H1 (cell line): ENCODE measurements at regions not wholly inside any gene's neighbourhood (a gene's known extent, or its start where the extent isn't known, plus 50 kb on each side); places are given as distances from the start of the nearest gene placed in this dataset.

Experiments used
- CTCF ChIA-PET: fragments of 300-600 bp; sonication (Branson Sonifier 250); formaldehyde crosslinking; loops from one replicate; lab custom pipeline; 2021; ENCODE audit not compliant: partially characterized antibody; lab: Charles Lee
- POLR2A ChIA-PET: fragments of 300-600 bp; sonication (Branson Sonifier 250); formaldehyde crosslinking; loops from one replicate; lab custom pipeline; 2021; ENCODE audit warnings: inconsistent platforms; ENCODE audit not compliant: partially characterized antibody; lab: Charles Lee
- DNase-seq, 2 experiments: peaks; one replicate each; pipeline versions ENCODE4 v3.0.0 to v3.0.0-alpha.2; 2010 to 2022; ENCODE audit warnings: low spot score in 2 of 2, low read depth in 1 of 2, mixed read lengths in 1 of 2
- FAIRE-seq: peaks from 2 replicates; lab custom pipeline; 2011; peaks lifted over from hg19 to GRCh38; lab: Jason Lieb, UNC
- H2AFZ ChIP-seq: 2 replicates; pipeline ENCODE4 v1.8.1; 2012; ENCODE audit warnings: low read length, inconsistent platforms
- H2AK5ac ChIP-seq: 2 replicates; pipeline ENCODE4 v1.6.1; 2013; ENCODE audit warnings: low read depth, low read length
- H2BK120ac ChIP-seq: replicated peaks from 2 replicates; pipeline ENCODE3; 2013; ENCODE audit warnings: low read depth, low read length, inconsistent platforms
- H2BK12ac ChIP-seq: 2 replicates; pipeline ENCODE4 v1.6.1; 2013; ENCODE audit warnings: low read depth, low read length
- H2BK15ac ChIP-seq: 2 replicates; pipeline ENCODE4 v1.6.1; 2013; ENCODE audit warnings: low read length
- H2BK20ac ChIP-seq: 2 replicates; pipeline ENCODE4 v1.6.1; 2013; ENCODE audit warnings: low read length
- H2BK5ac ChIP-seq: 2 replicates; pipeline ENCODE4 v1.6.1; 2013; ENCODE audit warnings: low read depth, low read length
- H3K14ac ChIP-seq: 2 replicates; pipeline ENCODE4 v1.6.1; 2013; ENCODE audit warnings: inconsistent platforms; ENCODE audit not compliant: insufficient read length
- H3K18ac ChIP-seq: 2 replicates; pipeline ENCODE4 v1.6.1; 2013; ENCODE audit warnings: low read length; ENCODE audit errors: extremely low read depth
- H3K23ac ChIP-seq: 2 replicates; pipeline ENCODE4 v1.6.1; 2013; ENCODE audit warnings: inconsistent platforms; ENCODE audit not compliant: insufficient read length
- H3K23me2 ChIP-seq: 2 replicates; pipeline ENCODE4 v1.6.1; 2013; ENCODE audit warnings: low read depth, low read length
- H3K27ac ChIP-seq: 2 replicates; pipeline ENCODE4 v1.6.1; 2011; ENCODE audit warnings: low read depth, low read length, inconsistent platforms
- H3K27me3 ChIP-seq, 4 experiments: replicated peaks in 1 of 4; 1 replicate in 1 of 4; 2 replicates in 3 of 4; pipeline versions ENCODE4 v1.6.1 to v1.8.1; 2011 to 2013; ENCODE audit warnings: low read length in 3 of 4, mild to moderate bottlenecking in 3 of 4, inconsistent platforms in 2 of 4, mixed read lengths in 2 of 4, moderate library complexity in 1 of 4; ENCODE audit not compliant: control insufficient read depth in 3 of 4, insufficient read depth in 3 of 4; ENCODE audit errors: extremely low read depth in 1 of 4
- H3K36me3 ChIP-seq, 4 experiments: 2 replicates each; pipeline versions ENCODE4 v1.6.1 to v1.8.1; 2011 to 2013; ENCODE audit warnings: mild to moderate bottlenecking in 4 of 4, low read length in 3 of 4, moderate library complexity in 2 of 4, control low read depth in 1 of 4, inconsistent platforms in 1 of 4; ENCODE audit not compliant: insufficient read depth in 4 of 4, control insufficient read depth in 2 of 4
- H3K4ac ChIP-seq: replicated peaks from 2 replicates; pipeline ENCODE3; 2013; ENCODE audit warnings: low read length, low read depth, mixed read lengths, inconsistent platforms; ENCODE audit not compliant: insufficient read length
- H3K4me1 ChIP-seq, 4 experiments: replicated peaks in 1 of 4; 1 replicate in 1 of 4; 2 replicates in 3 of 4; pipeline versions ENCODE4 v1.6.1 to v1.8.1; 2011 to 2013; ENCODE audit warnings: low read length in 3 of 4, inconsistent platforms in 2 of 4, mixed read lengths in 1 of 4; ENCODE audit not compliant: insufficient read depth in 4 of 4, control insufficient read depth in 3 of 4
- H3K4me2 ChIP-seq, 2 experiments: 2 replicates each; pipeline versions ENCODE4 v1.6.1 to v1.8.1; 2011 to 2013; ENCODE audit warnings: low read depth in 2 of 2, low read length in 2 of 2, control low read depth in 1 of 2, inconsistent platforms in 1 of 2, mild to moderate bottlenecking in 1 of 2; ENCODE audit not compliant: insufficient read depth in 1 of 2
- H3K4me3 ChIP-seq, 4 experiments: fragments of 200-600, 300-600 bp in 1 of 4; sonication (generic), shearing (Covaris generic), sonication (Bioruptor Twin) in 1 of 4; 2 replicates each; pipeline versions ENCODE4 v1.5.1 to v1.8.1; 2011 to 2016; ENCODE audit warnings: low read length in 4 of 4, low read depth in 3 of 4, control low read depth in 2 of 4, inconsistent platforms in 2 of 4, mild to moderate bottlenecking in 2 of 4, mixed read lengths in 1 of 4, moderate library complexity in 1 of 4; ENCODE audit not compliant: insufficient read depth in 2 of 4; ENCODE audit errors: extremely low read depth in 1 of 4
- H3K56ac ChIP-seq: replicated peaks from 2 replicates; pipeline ENCODE3; 2013; ENCODE audit warnings: low read depth, mild to moderate bottlenecking, mixed read lengths, low read length, inconsistent platforms; ENCODE audit not compliant: insufficient read length
- H3K79me1 ChIP-seq: 2 replicates; pipeline ENCODE4 v1.6.1; 2013; ENCODE audit warnings: low read depth, low read length, control low read depth
- H3K79me2 ChIP-seq, 2 experiments: 2 replicates each; pipeline versions ENCODE4 v1.6.1 to v1.8.1; 2012 to 2013; ENCODE audit warnings: low read length in 2 of 2, mild to moderate bottlenecking in 2 of 2, inconsistent platforms in 1 of 2; ENCODE audit not compliant: insufficient read depth in 2 of 2, control insufficient read depth in 1 of 2
- H3K9ac ChIP-seq, 4 experiments: replicated peaks in 1 of 4; 1 replicate in 1 of 4; 2 replicates in 3 of 4; pipeline versions ENCODE4 v1.6.1 to v1.8.1; 2011 to 2013; ENCODE audit warnings: low read depth in 3 of 4, low read length in 3 of 4, control low read depth in 2 of 4, mild to moderate bottlenecking in 2 of 4, moderate library complexity in 2 of 4, inconsistent platforms in 1 of 4; ENCODE audit errors: extremely low read depth in 1 of 4
- H3K9me3 ChIP-seq, 2 experiments: 2 replicates each; pipeline versions ENCODE4 v1.6.1 to v1.8.1; 2012 to 2013; ENCODE audit warnings: mild to moderate bottlenecking in 2 of 2, moderate library complexity in 2 of 2, control low read depth in 1 of 2, inconsistent platforms in 1 of 2, low read depth in 1 of 2, low read length in 1 of 2, mixed read lengths in 1 of 2; ENCODE audit not compliant: insufficient read depth in 2 of 2
- H4K20me1 ChIP-seq, 2 experiments: replicated peaks in 1 of 2; 2 replicates each; pipeline versions ENCODE3 to v1.8.1; 2011 to 2013; ENCODE audit warnings: inconsistent platforms in 2 of 2, low read length in 2 of 2, mild to moderate bottlenecking in 1 of 2; ENCODE audit not compliant: insufficient read depth in 2 of 2, control insufficient read depth in 1 of 2
- H4K5ac ChIP-seq: 2 replicates; pipeline ENCODE4 v1.6.1; 2013; ENCODE audit warnings: low read length, low read depth, mixed read lengths, inconsistent platforms; ENCODE audit not compliant: insufficient read length
- H4K8ac ChIP-seq: 2 replicates; pipeline ENCODE4 v1.8.0; 2013; ENCODE audit warnings: mild to moderate bottlenecking, moderate library complexity, low read length, inconsistent platforms; ENCODE audit not compliant: insufficient read depth; ENCODE audit errors: extremely low read depth
- H4K91ac ChIP-seq: replicated peaks from 2 replicates; pipeline ENCODE3; 2013; ENCODE audit warnings: low read length, mixed read lengths, inconsistent platforms; ENCODE audit not compliant: insufficient read length
- EGR1 ChIP-seq: IDR thresholded peaks from 2 replicates; pipeline ENCODE4 v1.6.1; 2011; ENCODE audit warnings: low read depth, low read length, borderline replicate concordance
- HDAC6 ChIP-seq: IDR thresholded peaks from one replicate; pipeline ENCODE4 v1.7.1; 2012; ENCODE audit warnings: low read depth, mild to moderate bottlenecking, inconsistent platforms, low read length, moderate library complexity
- PHF8 ChIP-seq: fragments of 200-600 bp; sonication (generic); conservative IDR thresholded peaks from 2 replicates; pipeline ENCODE4 v1.7.1; 2012; ENCODE audit warnings: low read depth, mild to moderate bottlenecking, inconsistent platforms, low read length, moderate library complexity
- RAD21 ChIP-seq, 2 experiments: IDR thresholded peaks in 1 of 2; conservative IDR thresholded peaks in 1 of 2; 2 replicates each; pipeline ENCODE4 v1.6.1; 2011; ENCODE audit warnings: low read depth in 2 of 2, low read length in 2 of 2, improper control_type of control experiment in 1 of 2, inconsistent platforms in 1 of 2, mild to moderate bottlenecking in 1 of 2, moderate library complexity in 1 of 2
- RNF2 ChIP-seq: fragments of 200-900, 300-1000 bp; sonication (generic); IDR thresholded peaks from 2 replicates; pipeline ENCODE4 v1.7.1; 2016; ENCODE audit warnings: borderline replicate concordance, low read depth, mild to moderate bottlenecking, antibody characterized with exemption, low read length; ENCODE audit not compliant: poor library complexity, severe bottlenecking; ENCODE audit errors: missing control alignments
- SIRT6 ChIP-seq: IDR thresholded peaks from one replicate; pipeline ENCODE4 v1.7.1; 2012; ENCODE audit warnings: low read length, inconsistent platforms
- TAF1 ChIP-seq: IDR thresholded peaks from 2 replicates; pipeline ENCODE4 v1.6.1; 2011; ENCODE audit warnings: mild to moderate bottlenecking, low read depth, low read length
- TBP ChIP-seq: IDR thresholded peaks from 2 replicates; pipeline ENCODE4 v1.6.1; 2011; ENCODE audit warnings: low read depth, low read length, improper control_type of control experiment
- WGBS, 2 experiments: shearing (Covaris generic) in 1 of 2; methylation state at CpG; one replicate each; pipeline versions ENCODE4 v1.1.6 to v1.1.7; 2013 to 2015; ENCODE audit warnings: low lambda C conversion rate in 2 of 2, mixed read lengths in 2 of 2, inconsistent platforms in 1 of 2, low coverage in 1 of 2, missing lambda C conversion rate in 1 of 2; ENCODE audit not compliant: insufficient replicate concordance in 2 of 2, insufficient coverage in 1 of 2, insufficient read length in 1 of 2; ENCODE audit errors: extremely low coverage in 1 of 2, missing lambda C conversion rate in 1 of 2; 5-methylcytosine and 5-hydroxymethylcytosine counted together
- TF ChIP-seq, protein P1 (sequence below), 3 experiments: IDR thresholded peaks; 1 replicate in 2 of 3; 2 replicates in 1 of 3; pipeline versions ENCODE4 v1.5.1 to v1.6.1; 2011; ENCODE audit warnings: low read length in 3 of 3, mild to moderate bottlenecking in 3 of 3, inconsistent platforms in 2 of 3, low read depth in 1 of 3, moderate library complexity in 1 of 3; ENCODE audit not compliant: insufficient read depth in 1 of 3; ENCODE audit errors: control extremely low read depth in 1 of 3
- TF ChIP-seq, protein P2 (sequence below): IDR thresholded peaks from 2 replicates; pipeline ENCODE4 v1.6.1; 2011; ENCODE audit warnings: low read length, improper control_type of control experiment

DNA sequence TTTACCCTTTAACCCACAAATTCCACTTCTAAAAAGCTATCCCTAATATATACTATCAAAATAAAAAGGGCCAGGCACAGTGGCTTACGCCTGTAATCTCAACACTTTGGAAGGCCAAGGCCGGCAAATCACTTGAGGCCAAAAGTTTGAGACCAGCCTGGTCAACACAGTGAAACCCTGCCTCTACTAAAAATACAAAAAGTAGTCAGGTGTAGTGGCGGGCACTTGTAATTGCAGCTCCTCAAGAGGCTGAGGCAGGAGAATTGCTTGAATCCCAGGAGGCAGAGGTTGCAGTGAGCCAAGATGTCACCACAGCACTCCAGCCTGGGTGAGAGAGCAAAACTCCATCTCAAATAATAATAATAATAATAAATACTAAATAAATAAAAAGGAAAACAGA lies 82.5 kb downstream of the TRIM27 start:
- Histone ChIP-seq H2BK12ac (no peak overlapping the region), H3K27me3 (no peaks in the 10 kb centered on the region), H3K79me2 (no peaks in the 10 kb centered on the region), H3K14ac (no peak overlapping the region), H3K56ac (no peak overlapping the region), H4K8ac (no peak overlapping the region), H2BK120ac (no peak overlapping the region), H2AK5ac (no peak overlapping the region), H3K23me2 (no peaks in the 10 kb centered on the region), H3K18ac (no peak overlapping the region), H3K4me3 (no peak overlapping the region), H4K5ac (no peak overlapping the region), H3K79me1 (no peaks in the 10 kb centered on the region), H3K4me1 (no peaks in the 10 kb centered on the region), H3K4me2 (no peak overlapping the region), H3K36me3 (no peaks in the 10 kb centered on the region), H3K4ac (no peak overlapping the region), H2BK20ac (no peak overlapping the region), H2AFZ (no peak overlapping the region), H4K91ac (no peak overlapping the region), H3K27ac (no peak overlapping the region), H3K23ac (no peak overlapping the region), H4K20me1 (peaks cover 0 to 2% of the 10 kb centered on the region in 2 experiments), H3K9ac (no peak overlapping the region), H2BK5ac (no peak overlapping the region), H2BK15ac (no peak overlapping the region), H3K9me3 (no peaks in the 10 kb centered on the region)
- ChIA-PET CTCF (interaction anchor here (0.6 to 7.7 kb wide), 23 partner anchors 9 to 175 kb away, joined by 3 to 107 read pairs (median 4); no protein-coding TSS in a partner anchor), POLR2A (interaction anchor here (1.2 to 7.6 kb wide), 2 partner anchors 11 to 24 kb away, joined by 3 to 55 read pairs; no protein-coding TSS in a partner anchor)
- WGBS, 2 experiments: 56% methylated on average over 3 of the region's 3 CpGs; no CpG with 5 or more reads in 1 of the 2 experiments
- FAIRE-seq (no peak), DNase-seq (no peak)
- TF ChIP-seq SIRT6 (no peak), EGR1 (no peak), RNF2 (no peak), HDAC6 (no peak), TAF1 (no peak), PHF8 (no peak), TBP (no peak), RAD21 (IDR thresholded peaks at IDR 0.05 in 1 of 2, conservative IDR thresholded peaks at IDR 0.05 in 1 of 2; ENCODE audit: low read depth in 2 of 2, low read length in 2 of 2) (peak in 1 of 2 experiments; percentile 26; a peak in 1 of 4 replicates)
- TF ChIP-seq, protein P1, sequence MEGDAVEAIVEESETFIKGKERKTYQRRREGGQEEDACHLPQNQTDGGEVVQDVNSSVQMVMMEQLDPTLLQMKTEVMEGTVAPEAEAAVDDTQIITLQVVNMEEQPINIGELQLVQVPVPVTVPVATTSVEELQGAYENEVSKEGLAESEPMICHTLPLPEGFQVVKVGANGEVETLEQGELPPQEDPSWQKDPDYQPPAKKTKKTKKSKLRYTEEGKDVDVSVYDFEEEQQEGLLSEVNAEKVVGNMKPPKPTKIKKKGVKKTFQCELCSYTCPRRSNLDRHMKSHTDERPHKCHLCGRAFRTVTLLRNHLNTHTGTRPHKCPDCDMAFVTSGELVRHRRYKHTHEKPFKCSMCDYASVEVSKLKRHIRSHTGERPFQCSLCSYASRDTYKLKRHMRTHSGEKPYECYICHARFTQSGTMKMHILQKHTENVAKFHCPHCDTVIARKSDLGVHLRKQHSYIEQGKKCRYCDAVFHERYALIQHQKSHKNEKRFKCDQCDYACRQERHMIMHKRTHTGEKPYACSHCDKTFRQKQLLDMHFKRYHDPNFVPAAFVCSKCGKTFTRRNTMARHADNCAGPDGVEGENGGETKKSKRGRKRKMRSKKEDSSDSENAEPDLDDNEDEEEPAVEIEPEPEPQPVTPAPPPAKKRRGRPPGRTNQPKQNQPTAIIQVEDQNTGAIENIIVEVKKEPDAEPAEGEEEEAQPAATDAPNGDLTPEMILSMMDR (IDR thresholded peaks at IDR 0.05; ENCODE audit: control extremely low read depth in 1 of 3, insufficient read depth in 1 of 3, low read depth in 1 of 3, low read length in 3 of 3): peak in 2 of 3 experiments; percentile 18 to 38; a peak in 2 of 4 replicates
- TF ChIP-seq, protein P2, sequence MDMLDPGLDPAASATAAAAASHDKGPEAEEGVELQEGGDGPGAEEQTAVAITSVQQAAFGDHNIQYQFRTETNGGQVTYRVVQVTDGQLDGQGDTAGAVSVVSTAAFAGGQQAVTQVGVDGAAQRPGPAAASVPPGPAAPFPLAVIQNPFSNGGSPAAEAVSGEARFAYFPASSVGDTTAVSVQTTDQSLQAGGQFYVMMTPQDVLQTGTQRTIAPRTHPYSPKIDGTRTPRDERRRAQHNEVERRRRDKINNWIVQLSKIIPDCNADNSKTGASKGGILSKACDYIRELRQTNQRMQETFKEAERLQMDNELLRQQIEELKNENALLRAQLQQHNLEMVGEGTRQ: no peak
